Skin of body (tissue), 1 donor: ENCODE measurements at regions not wholly inside any gene's neighbourhood (a gene's known extent, or its start where the extent isn't known, plus 50 kb on each side); places are given as distances from the start of the nearest gene placed in this dataset.

ENCODE experiments used
- DNase-seq: peaks from one replicate; lab custom pipeline; 2025; lab: John Stamatoyannopoulos, UW

- no peak for DNase-seq
These were observed 1077.6 kb upstream of the MAP3K7 start for GRCh38 chr6:91664327-91664959.

- DNase-seq: no peak
These were observed 1074.0 kb upstream of the MAP3K7 start for GRCh38 chr6:91660893-91661292.

- DNase-seq: peak; percentile 76
These were observed 1073.0 kb upstream of the MAP3K7 start for GRCh38 chr6:91659891-91660290.

GRCh38 chr6:91654793-91655192, 1067.9 kb upstream of the MAP3K7 start:
- DNase-seq: no peak

- no peak for DNase-seq
These were observed 1067.5 kb upstream of the MAP3K7 start for GRCh38 chr6:91654357-91654756.

- no peak for DNase-seq
These were observed 1067.0 kb upstream of the MAP3K7 start for GRCh38 chr6:91653895-91654294.

- DNase-seq: no peak
These were observed 1066.3 kb upstream of the MAP3K7 start for GRCh38 chr6:91653076-91653723.

GRCh38 chr6:91646649-91647048, 1059.8 kb upstream of the MAP3K7 start:
- DNase-seq: no peak

- no peak for DNase-seq
These were observed 1058.9 kb upstream of the MAP3K7 start for GRCh38 chr6:91645811-91646210.

- no peak for DNase-seq
These were observed 1050.3 kb upstream of the MAP3K7 start for GRCh38 chr6:91637217-91637616.

GRCh38 chr6:91634791-91635190, 1047.9 kb upstream of the MAP3K7 start:
- no peak for DNase-seq

- DNase-seq: no peak
These were observed 1046.7 kb upstream of the MAP3K7 start for GRCh38 chr6:91633374-91634111.

GRCh38 chr6:91632308-91632707, 1045.4 kb upstream of the MAP3K7 start:
- DNase-seq: no peak

GRCh38 chr6:91631227-91631626, 1044.4 kb upstream of the MAP3K7 start:
- no peak for DNase-seq

GRCh38 chr6:91626911-91627310, 1040.0 kb upstream of the MAP3K7 start:
- no peak for DNase-seq

- no peak for DNase-seq
These were observed 1026.6 kb upstream of the MAP3K7 start for GRCh38 chr6:91613481-91613880.

GRCh38 chr6:91611190-91611589, 1024.3 kb upstream of the MAP3K7 start:
- no peak for DNase-seq

- no peak for DNase-seq
These were observed 1021.6 kb upstream of the MAP3K7 start for GRCh38 chr6:91608428-91608827.

GRCh38 chr6:91606148-91606901, 1019.5 kb upstream of the MAP3K7 start:
- no peak for DNase-seq

- no peak for DNase-seq
These were observed 1013.7 kb upstream of the MAP3K7 start for GRCh38 chr6:91600561-91600960.

GRCh38 chr6:91590191-91590590, 1003.3 kb upstream of the MAP3K7 start:
- no peak for DNase-seq

GRCh38 chr6:91580635-91581034, 993.8 kb upstream of the MAP3K7 start:
- no peak for DNase-seq
